ENCODE measurements at regions not wholly inside any gene's neighbourhood (a gene's known extent, or its start where the extent isn't known, plus 50 kb on each side); places are given as distances from the start of the nearest gene placed in this dataset.

DNA sequence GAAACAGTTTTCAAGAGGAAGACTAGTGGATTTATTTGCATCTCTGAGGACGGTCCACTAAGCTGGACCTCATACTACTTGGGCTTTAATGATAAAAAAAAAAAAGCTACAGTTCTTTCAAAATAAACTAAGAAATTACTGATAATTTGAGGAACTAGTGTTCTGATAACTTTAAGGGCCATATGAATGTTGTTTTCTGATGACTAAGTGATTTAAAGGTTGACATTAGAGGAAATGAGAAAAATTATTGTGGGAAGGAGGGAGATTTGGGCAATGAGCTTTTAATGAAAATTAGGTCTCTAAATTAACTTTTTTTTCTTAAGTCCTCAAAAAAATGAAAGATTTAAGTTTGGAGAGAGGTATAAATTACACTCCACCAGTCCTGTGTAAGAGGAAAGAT, 60.8 kb upstream of the IL2 start (continued):
- TF ChIP-seq, protein P1, sequence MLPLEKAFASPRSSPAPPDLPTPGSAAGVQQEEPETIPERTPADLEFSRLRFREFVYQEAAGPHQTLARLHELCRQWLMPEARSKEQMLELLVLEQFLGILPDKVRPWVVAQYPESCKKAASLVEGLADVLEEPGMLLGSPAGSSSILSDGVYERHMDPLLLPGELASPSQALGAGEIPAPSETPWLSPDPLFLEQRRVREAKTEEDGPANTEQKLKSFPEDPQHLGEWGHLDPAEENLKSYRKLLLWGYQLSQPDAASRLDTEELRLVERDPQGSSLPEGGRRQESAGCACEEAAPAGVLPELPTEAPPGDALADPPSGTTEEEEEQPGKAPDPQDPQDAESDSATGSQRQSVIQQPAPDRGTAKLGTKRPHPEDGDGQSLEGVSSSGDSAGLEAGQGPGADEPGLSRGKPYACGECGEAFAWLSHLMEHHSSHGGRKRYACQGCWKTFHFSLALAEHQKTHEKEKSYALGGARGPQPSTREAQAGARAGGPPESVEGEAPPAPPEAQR (CRISPR knock-in tag; IDR thresholded peaks at IDR 0.05): no peak
- TF ChIP-seq, protein P2, sequence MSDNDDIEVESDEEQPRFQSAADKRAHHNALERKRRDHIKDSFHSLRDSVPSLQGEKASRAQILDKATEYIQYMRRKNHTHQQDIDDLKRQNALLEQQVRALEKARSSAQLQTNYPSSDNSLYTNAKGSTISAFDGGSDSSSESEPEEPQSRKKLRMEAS (CRISPR knock-in tag; IDR thresholded peaks at IDR 0.05): no peak
- TF ChIP-seq IRF2 (CRISPR knock-in tag; IDR thresholded peaks at IDR 0.05; ENCODE audit: borderline replicate concordance, low read depth) (no peak), ZNF532 (CRISPR knock-in tag; IDR thresholded peaks at IDR 0.05; ENCODE audit: borderline replicate concordance) (no peak), CBFB (CRISPR knock-in tag; IDR thresholded peaks at IDR 0.05; ENCODE audit: low read depth) (no peak), ZNF396 (CRISPR knock-in tag; IDR thresholded peaks at IDR 0.05; ENCODE audit: borderline replicate concordance) (no peak), RELA (CRISPR knock-in tag; IDR thresholded peaks at IDR 0.05; ENCODE audit: borderline replicate concordance) (no peak), HMGA2 (CRISPR knock-in tag; IDR thresholded peaks at IDR 0.05) (no peak)

DNA sequence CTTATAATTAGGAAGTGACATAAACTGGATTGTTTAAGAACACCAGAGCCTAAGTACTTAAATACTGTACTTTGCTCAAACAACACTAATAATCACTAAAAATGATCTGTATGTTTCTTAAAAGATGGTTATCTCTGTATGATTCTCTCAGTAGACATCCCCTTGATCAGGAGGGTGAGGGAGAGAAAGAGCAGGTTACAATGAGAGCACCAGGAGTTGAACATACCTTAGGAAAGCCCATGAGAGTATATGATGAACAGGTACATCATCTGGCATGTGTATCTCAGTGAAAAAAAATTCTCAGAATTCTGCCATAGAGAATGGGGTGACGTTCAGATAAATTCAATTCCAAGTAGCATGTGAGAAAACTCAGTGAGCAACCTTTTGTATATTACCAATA, 59.9 kb upstream of the IL2 start:
- DNase-seq (ENCODE audit: low spot score) (no peak), ATAC-seq (no peak)
- Mint-ChIP-seq H3K4me3 (no peak overlapping the region), H3K27ac (no peak overlapping the region), H3K27me3 (ENCODE audit: low read depth) (no peaks in the 10 kb centered on the region), H3K36me3 (no peaks in the 10 kb centered on the region), H3K4me1 (peaks cover 3% of the 10 kb centered on the region; the same call in 1 of the 2 replicates), H3K9me3 (peaks cover 27% of the 10 kb centered on the region)
- ChIA-PET CTCF (interaction anchor here (1.0 kb wide), 1 partner anchor 61 kb away, joined by 4 read pairs; no protein-coding TSS in a partner anchor), POLR2A (no interaction called here)
- TF ChIP-seq OVOL2 (CRISPR knock-in tag; IDR thresholded peaks at IDR 0.05; ENCODE audit: borderline replicate concordance) (no peak), IRF1 (CRISPR knock-in tag; IDR thresholded peaks at IDR 0.05) (no peak), CREM (CRISPR knock-in tag; IDR thresholded peaks at IDR 0.05) (no peak), CREB1 (CRISPR knock-in tag; IDR thresholded peaks at IDR 0.05) (no peak), USF2 (CRISPR knock-in tag; IDR thresholded peaks at IDR 0.05) (no peak), FOXP1 (CRISPR knock-in tag; IDR thresholded peaks at IDR 0.05; ENCODE audit: borderline replicate concordance) (no peak), CBFB (CRISPR knock-in tag; IDR thresholded peaks at IDR 0.05; ENCODE audit: low read depth) (no peak), ZNF263 (CRISPR knock-in tag; IDR thresholded peaks at IDR 0.05; ENCODE audit: low read depth) (no peak), SMAD3 (CRISPR knock-in tag; IDR thresholded peaks at IDR 0.05; ENCODE audit: borderline replicate concordance) (no peak), ZNF281 (CRISPR knock-in tag; IDR thresholded peaks at IDR 0.05) (no peak), JAZF1 (CRISPR knock-in tag; IDR thresholded peaks at IDR 0.05) (no peak), ZNF219 (CRISPR knock-in tag; IDR thresholded peaks at IDR 0.05; ENCODE audit: borderline replicate concordance) (no peak), NR2C2 (CRISPR knock-in tag; IDR thresholded peaks at IDR 0.05) (no peak), ZBTB21 (CRISPR knock-in tag; IDR thresholded peaks at IDR 0.05; ENCODE audit: borderline replicate concordance) (no peak)
- TF ChIP-seq, protein P3, sequence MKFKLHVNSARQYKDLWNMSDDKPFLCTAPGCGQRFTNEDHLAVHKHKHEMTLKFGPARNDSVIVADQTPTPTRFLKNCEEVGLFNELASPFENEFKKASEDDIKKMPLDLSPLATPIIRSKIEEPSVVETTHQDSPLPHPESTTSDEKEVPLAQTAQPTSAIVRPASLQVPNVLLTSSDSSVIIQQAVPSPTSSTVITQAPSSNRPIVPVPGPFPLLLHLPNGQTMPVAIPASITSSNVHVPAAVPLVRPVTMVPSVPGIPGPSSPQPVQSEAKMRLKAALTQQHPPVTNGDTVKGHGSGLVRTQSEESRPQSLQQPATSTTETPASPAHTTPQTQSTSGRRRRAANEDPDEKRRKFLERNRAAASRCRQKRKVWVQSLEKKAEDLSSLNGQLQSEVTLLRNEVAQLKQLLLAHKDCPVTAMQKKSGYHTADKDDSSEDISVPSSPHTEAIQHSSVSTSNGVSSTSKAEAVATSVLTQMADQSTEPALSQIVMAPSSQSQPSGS (CRISPR knock-in tag; IDR thresholded peaks at IDR 0.05; ENCODE audit: borderline replicate concordance, low read depth): no peak
- TF ChIP-seq, protein P4, sequence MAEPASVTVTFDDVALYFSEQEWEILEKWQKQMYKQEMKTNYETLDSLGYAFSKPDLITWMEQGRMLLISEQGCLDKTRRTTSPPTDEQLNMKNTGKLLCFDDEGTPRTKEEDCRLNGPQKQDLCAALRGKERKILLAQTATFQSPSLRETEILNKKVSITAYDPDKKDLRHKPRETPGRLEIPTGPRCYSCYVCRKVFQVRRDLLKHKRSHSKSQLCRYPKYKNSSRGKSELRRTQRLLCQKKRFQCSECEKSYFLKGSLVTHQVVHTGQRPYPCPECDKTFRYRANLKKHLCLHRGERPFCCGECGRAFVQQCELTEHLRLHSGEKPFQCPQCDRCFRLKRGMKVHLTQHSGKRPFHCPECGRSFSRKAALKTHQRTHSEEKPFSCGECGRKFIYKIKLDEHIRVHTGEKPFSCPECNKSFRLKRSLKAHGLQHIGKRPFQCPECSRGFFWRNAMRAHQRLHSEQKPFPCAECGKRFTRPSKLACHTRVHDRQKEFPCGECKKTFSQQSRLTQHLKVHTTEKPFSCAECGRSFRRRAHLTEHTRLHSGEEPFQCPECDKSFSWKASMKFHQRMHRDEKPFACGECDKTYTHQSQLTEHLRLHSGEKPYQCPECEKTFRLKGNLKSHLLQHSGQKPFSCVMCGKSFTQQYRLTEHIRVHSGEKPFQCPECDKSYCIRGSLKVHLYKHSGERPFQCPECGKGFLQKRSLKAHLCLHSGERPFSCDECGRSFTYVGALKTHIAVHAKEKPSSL (CRISPR knock-in tag; conservative IDR thresholded peaks at IDR 0.05): no peak

Data from WTC11 (cell line).